ENCODE measurements at regions not wholly inside any gene's neighbourhood (a gene's known extent, or its start where the extent isn't known, plus 50 kb on each side); places are given as distances from the start of the nearest gene placed in this dataset.
A peak's percentile ranks its signal among the peaks of the same experiment; 100 is the strongest.
"Not testable (repeated sequence)": the region's sequence is repeated elsewhere in the genome, so short reads cannot be mapped to it uniquely, and the experiment has no call there.

- no peak for DNase-seq
Observed at GRCh38 chr7:55304018-55304762, 60.9 kb upstream of the LANCL2 start.

- DNase-seq, result no peak
Observed at GRCh38 chr7:55305135-55305534, 60.0 kb upstream of the LANCL2 start.

GRCh38 chr7:55306331-55306730, 58.8 kb upstream of the LANCL2 start:
- DNase-seq, result no peak

GRCh38 chr7:55307123-55307916, 57.8 kb upstream of the LANCL2 start:
- DNase-seq, result no peak

- DNase-seq, result no peak
Observed at GRCh38 chr7:55308186-55308929, 56.8 kb upstream of the LANCL2 start.

GRCh38 chr7:55309040-55309991, 55.8 kb upstream of the LANCL2 start:
- peak; percentile 44 for DNase-seq

GRCh38 chr7:55310287-55311025, 54.7 kb upstream of the LANCL2 start:
- no peak for DNase-seq

- DNase-seq, result not testable (repeated sequence)
Observed at GRCh38 chr7:55311892-55312291, 53.2 kb upstream of the LANCL2 start.

GRCh38 chr7:55313671-55314070, 51.5 kb upstream of the LANCL2 start:
- DNase-seq, result not testable (repeated sequence)

GRCh38 chr7:55314967-55315366, 50.2 kb upstream of the LANCL2 start:
- DNase-seq, result no peak

All from central memory CD4-positive, alpha-beta T cell (primary cell).